SK-N-SH treated with all-trans-retinoic acid at 6 μM for 48 hours (cell line): ENCODE measurements at regions not wholly inside any gene's neighbourhood (a gene's known extent, or its start where the extent isn't known, plus 50 kb on each side); places are given as distances from the start of the nearest gene placed in this dataset.

ENCODE experiments used
- ATAC-seq: fragments of 200-7000 bp; cut with Tn5 transposase; 3 replicates; pipeline ENCODE4 v1.9.1; 2020; ENCODE audit warnings: mild to moderate bottlenecking, moderate library complexity
- ARNTL ChIP-seq: fragments of 450-650 bp; formaldehyde crosslinking; IDR thresholded peaks from 2 replicates; pipeline ENCODE4 v1.5.0; 2020; ENCODE audit warnings: low read depth, mild to moderate bottlenecking, moderate library complexity, borderline replicate concordance
- BACH2 ChIP-seq: fragments of 250-450 bp; sonication (Bioruptor Pico); IDR thresholded peaks from 2 replicates; pipeline ENCODE4 v1.9.0; 2021; ENCODE audit warnings: mild to moderate bottlenecking, borderline replicate concordance
- CSDC2 ChIP-seq: fragments of 250-450 bp; sonication (Bioruptor Pico); IDR thresholded peaks from 2 replicates; pipeline ENCODE4 v1.5.0; 2020; ENCODE audit warnings: mild to moderate bottlenecking, moderate library complexity
- ESRRG ChIP-seq: fragments of 250-450 bp; sonication (Bioruptor Pico); IDR thresholded peaks from 2 replicates; pipeline ENCODE4 v1.6.1; 2021; ENCODE audit warnings: mild to moderate bottlenecking
- GLIS3 ChIP-seq: fragments of 250-450 bp; sonication (Bioruptor Pico); IDR thresholded peaks from 2 replicates; pipeline ENCODE4 v1.5.0; 2020; ENCODE audit warnings: mild to moderate bottlenecking, moderate library complexity
- ISL1 ChIP-seq: fragments of 250-450 bp; sonication (Bioruptor Pico); IDR thresholded peaks from 2 replicates; pipeline ENCODE4 v2.1.2; 2022; ENCODE audit warnings: mild to moderate bottlenecking, moderate library complexity
- OSR1 ChIP-seq: fragments of 250-450 bp; sonication (Bioruptor Pico); IDR thresholded peaks from 2 replicates; pipeline ENCODE4 v1.8.0; 2022; ENCODE audit warnings: moderate library complexity, mild to moderate bottlenecking, inconsistent platforms
- PATZ1 ChIP-seq: fragments of 250-450 bp; sonication (Bioruptor Pico); IDR thresholded peaks from 2 replicates; pipeline ENCODE4 v1.8.0; 2020; ENCODE audit warnings: mild to moderate bottlenecking, moderate library complexity, borderline replicate concordance
- PPARA ChIP-seq: fragments of 250-450 bp; sonication (Bioruptor Pico); IDR thresholded peaks from 2 replicates; pipeline ENCODE4 v1.5.0; 2020; ENCODE audit warnings: mild to moderate bottlenecking, borderline replicate concordance
- SNAI2 ChIP-seq: fragments of 250-450 bp; sonication (Bioruptor Pico); IDR thresholded peaks from 2 replicates; pipeline ENCODE4 v1.5.0; 2020; ENCODE audit warnings: mild to moderate bottlenecking, moderate library complexity
- TCF4 ChIP-seq: fragments of 250-450 bp; sonication (Bioruptor Pico); IDR thresholded peaks from 2 replicates; pipeline ENCODE4 v1.8.0; 2021; ENCODE audit warnings: mild to moderate bottlenecking, moderate library complexity, borderline replicate concordance
- TOX ChIP-seq: fragments of 250-450 bp; sonication (Bioruptor Pico); IDR thresholded peaks from 2 replicates; pipeline ENCODE4 v1.8.0; 2021; ENCODE audit warnings: mild to moderate bottlenecking, moderate library complexity, borderline replicate concordance
- ZC3H10 ChIP-seq: fragments of 250-450 bp; sonication (Bioruptor Pico); IDR thresholded peaks from 2 replicates; pipeline ENCODE4 v1.5.1; 2021; ENCODE audit warnings: mild to moderate bottlenecking, moderate library complexity
- ZFP3 ChIP-seq: fragments of 250-450 bp; sonication (Bioruptor Pico); IDR thresholded peaks from 2 replicates; pipeline ENCODE4 v1.5.0; 2020; ENCODE audit warnings: mild to moderate bottlenecking, moderate library complexity
- ZFP30 ChIP-seq: fragments of 450-650 bp; formaldehyde crosslinking; IDR thresholded peaks from 2 replicates; pipeline ENCODE4 v1.5.0; 2022; ENCODE audit warnings: mild to moderate bottlenecking, moderate library complexity
- ZNF70 ChIP-seq: fragments of 450-650 bp; formaldehyde crosslinking; IDR thresholded peaks from 2 replicates; pipeline ENCODE4 v1.5.0; 2020; ENCODE audit warnings: mild to moderate bottlenecking, moderate library complexity
- ZNF8 ChIP-seq: fragments of 450-650 bp; formaldehyde crosslinking; IDR thresholded peaks from 2 replicates; pipeline ENCODE4 v1.5.0; 2020; ENCODE audit warnings: mild to moderate bottlenecking, moderate library complexity
- TF ChIP-seq, protein P1 (sequence below): fragments of 250-450 bp; sonication (Bioruptor Pico); IDR thresholded peaks from 2 replicates; pipeline ENCODE4 v1.5.0; 2020; ENCODE audit warnings: mild to moderate bottlenecking, moderate library complexity
- TF ChIP-seq, protein P2 (sequence below): fragments of 250-450 bp; sonication (Bioruptor Pico); IDR thresholded peaks from 2 replicates; pipeline ENCODE4 v1.8.0; 2021; ENCODE audit warnings: low read depth, mild to moderate bottlenecking, moderate library complexity, borderline replicate concordance
- TF ChIP-seq, protein P3 (sequence below): fragments of 250-450 bp; sonication (Bioruptor Pico); IDR thresholded peaks from 2 replicates; pipeline ENCODE4 v1.5.1; 2021; ENCODE audit warnings: mild to moderate bottlenecking, moderate library complexity
- TF ChIP-seq, protein P4 (sequence below): fragments of 250-450 bp; sonication (Bioruptor Pico); IDR thresholded peaks from 2 replicates; pipeline ENCODE4 v1.5.1; 2020; ENCODE audit warnings: low read depth, mild to moderate bottlenecking, moderate library complexity

- no peak for ATAC-seq
These were observed 261.5 kb upstream of the RPL38 start for GRCh38 chr17:73941919-73942530.

GRCh38 chr17:73942703-73943415 lies 260.6 kb upstream of the RPL38 start:
- no peak for TF ChIP-seq OSR1 (CRISPR knock-in tag)
- no peak for TF ChIP-seq ZFP30 (CRISPR knock-in tag)
- TF ChIP-seq, protein P1, sequence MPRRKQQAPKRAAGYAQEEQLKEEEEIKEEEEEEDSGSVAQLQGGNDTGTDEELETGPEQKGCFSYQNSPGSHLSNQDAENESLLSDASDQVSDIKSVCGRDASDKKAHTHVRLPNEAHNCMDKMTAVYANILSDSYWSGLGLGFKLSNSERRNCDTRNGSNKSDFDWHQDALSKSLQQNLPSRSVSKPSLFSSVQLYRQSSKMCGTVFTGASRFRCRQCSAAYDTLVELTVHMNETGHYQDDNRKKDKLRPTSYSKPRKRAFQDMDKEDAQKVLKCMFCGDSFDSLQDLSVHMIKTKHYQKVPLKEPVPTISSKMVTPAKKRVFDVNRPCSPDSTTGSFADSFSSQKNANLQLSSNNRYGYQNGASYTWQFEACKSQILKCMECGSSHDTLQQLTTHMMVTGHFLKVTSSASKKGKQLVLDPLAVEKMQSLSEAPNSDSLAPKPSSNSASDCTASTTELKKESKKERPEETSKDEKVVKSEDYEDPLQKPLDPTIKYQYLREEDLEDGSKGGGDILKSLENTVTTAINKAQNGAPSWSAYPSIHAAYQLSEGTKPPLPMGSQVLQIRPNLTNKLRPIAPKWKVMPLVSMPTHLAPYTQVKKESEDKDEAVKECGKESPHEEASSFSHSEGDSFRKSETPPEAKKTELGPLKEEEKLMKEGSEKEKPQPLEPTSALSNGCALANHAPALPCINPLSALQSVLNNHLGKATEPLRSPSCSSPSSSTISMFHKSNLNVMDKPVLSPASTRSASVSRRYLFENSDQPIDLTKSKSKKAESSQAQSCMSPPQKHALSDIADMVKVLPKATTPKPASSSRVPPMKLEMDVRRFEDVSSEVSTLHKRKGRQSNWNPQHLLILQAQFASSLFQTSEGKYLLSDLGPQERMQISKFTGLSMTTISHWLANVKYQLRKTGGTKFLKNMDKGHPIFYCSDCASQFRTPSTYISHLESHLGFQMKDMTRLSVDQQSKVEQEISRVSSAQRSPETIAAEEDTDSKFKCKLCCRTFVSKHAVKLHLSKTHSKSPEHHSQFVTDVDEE (CRISPR knock-in tag) = no peak
- no peak for TF ChIP-seq GLIS3 (CRISPR knock-in tag)
- no peak for TF ChIP-seq ESRRG (CRISPR knock-in tag)
- no peak for TF ChIP-seq ARNTL (CRISPR knock-in tag)
- TF ChIP-seq, protein P2, sequence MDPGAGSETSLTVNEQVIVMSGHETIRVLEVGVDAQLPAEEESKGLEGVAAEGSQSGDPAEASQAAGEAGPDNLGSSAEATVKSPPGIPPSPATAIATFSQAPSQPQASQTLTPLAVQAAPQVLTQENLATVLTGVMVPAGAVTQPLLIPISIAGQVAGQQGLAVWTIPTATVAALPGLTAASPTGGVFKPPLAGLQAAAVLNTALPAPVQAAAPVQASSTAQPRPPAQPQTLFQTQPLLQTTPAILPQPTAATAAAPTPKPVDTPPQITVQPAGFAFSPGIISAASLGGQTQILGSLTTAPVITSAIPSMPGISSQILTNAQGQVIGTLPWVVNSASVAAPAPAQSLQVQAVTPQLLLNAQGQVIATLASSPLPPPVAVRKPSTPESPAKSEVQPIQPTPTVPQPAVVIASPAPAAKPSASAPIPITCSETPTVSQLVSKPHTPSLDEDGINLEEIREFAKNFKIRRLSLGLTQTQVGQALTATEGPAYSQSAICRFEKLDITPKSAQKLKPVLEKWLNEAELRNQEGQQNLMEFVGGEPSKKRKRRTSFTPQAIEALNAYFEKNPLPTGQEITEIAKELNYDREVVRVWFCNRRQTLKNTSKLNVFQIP (CRISPR knock-in tag) = no peak
- no peak for TF ChIP-seq TCF4 (CRISPR knock-in tag)
- TF ChIP-seq, protein P3, sequence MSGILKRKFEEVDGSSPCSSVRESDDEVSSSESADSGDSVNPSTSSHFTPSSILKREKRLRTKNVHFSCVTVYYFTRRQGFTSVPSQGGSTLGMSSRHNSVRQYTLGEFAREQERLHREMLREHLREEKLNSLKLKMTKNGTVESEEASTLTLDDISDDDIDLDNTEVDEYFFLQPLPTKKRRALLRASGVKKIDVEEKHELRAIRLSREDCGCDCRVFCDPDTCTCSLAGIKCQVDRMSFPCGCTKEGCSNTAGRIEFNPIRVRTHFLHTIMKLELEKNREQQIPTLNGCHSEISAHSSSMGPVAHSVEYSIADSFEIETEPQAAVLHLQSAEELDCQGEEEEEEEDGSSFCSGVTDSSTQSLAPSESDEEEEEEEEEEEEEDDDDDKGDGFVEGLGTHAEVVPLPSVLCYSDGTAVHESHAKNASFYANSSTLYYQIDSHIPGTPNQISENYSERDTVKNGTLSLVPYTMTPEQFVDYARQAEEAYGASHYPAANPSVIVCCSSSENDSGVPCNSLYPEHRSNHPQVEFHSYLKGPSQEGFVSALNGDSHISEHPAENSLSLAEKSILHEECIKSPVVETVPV (CRISPR knock-in tag) = no peak
- no peak for TF ChIP-seq CSDC2 (CRISPR knock-in tag)
- TF ChIP-seq ISL1 (CRISPR knock-in tag) = no peak
- TF ChIP-seq ZNF8 (CRISPR knock-in tag) = no peak
- TF ChIP-seq TOX (CRISPR knock-in tag) = no peak
- TF ChIP-seq, protein P4, sequence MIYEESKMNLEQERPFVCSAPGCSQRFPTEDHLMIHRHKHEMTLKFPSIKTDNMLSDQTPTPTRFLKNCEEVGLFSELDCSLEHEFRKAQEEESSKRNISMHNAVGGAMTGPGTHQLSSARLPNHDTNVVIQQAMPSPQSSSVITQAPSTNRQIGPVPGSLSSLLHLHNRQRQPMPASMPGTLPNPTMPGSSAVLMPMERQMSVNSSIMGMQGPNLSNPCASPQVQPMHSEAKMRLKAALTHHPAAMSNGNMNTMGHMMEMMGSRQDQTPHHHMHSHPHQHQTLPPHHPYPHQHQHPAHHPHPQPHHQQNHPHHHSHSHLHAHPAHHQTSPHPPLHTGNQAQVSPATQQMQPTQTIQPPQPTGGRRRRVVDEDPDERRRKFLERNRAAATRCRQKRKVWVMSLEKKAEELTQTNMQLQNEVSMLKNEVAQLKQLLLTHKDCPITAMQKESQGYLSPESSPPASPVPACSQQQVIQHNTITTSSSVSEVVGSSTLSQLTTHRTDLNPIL (CRISPR knock-in tag) = no peak
- no peak for TF ChIP-seq PPARA (CRISPR knock-in tag)
- TF ChIP-seq SNAI2 (CRISPR knock-in tag) = no peak
- no peak for TF ChIP-seq ZFP3 (CRISPR knock-in tag)

More at GRCh38 chr17:73941919-73942530, 261.5 kb upstream of the RPL38 start:
- TF ChIP-seq ZC3H10 (CRISPR knock-in tag) (no peak), PATZ1 (CRISPR knock-in tag) (no peak), OSR1 (CRISPR knock-in tag) (no peak), ZFP30 (CRISPR knock-in tag) (no peak), BACH2 (no peak), PPARA (CRISPR knock-in tag) (no peak), ZNF70 (CRISPR knock-in tag) (no peak)

More at GRCh38 chr17:73942703-73943415, 260.6 kb upstream of the RPL38 start:
- no peak for ATAC-seq
